CD4-positive, alpha-beta T cell treated with Interleukin-2 at 100 ng/mL for 4 hours (primary cell): ENCODE measurements at regions not wholly inside any gene's neighbourhood (a gene's known extent, or its start where the extent isn't known, plus 50 kb on each side); places are given as distances from the start of the nearest gene placed in this dataset.

Experiments
- DNase-seq: peaks from one replicate; pipeline ENCODE4 v3.0.0-alpha.2; 2020; ENCODE audit warnings: low spot score

DNA sequence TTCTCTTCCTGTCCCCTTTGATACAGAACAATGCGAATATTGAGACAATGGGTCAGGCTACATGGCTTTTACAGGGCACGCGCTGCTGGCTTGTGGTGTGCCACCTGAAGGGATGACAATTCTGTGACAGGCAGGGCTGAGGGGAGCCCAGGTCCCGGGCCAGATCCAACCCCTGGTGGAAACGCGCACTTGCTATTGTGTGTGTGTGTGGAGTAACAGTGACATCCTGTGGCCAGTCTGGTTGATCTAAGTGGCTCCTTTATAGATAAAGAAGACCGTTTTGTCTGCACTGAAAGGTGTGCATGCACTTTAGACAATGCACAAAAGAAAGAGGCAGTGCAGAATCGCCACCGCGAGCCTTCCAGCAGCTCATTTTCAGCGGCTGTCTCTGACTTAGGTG is 273.6 kb downstream of the HRH4 start:
- DNase-seq = no peak

DNA sequence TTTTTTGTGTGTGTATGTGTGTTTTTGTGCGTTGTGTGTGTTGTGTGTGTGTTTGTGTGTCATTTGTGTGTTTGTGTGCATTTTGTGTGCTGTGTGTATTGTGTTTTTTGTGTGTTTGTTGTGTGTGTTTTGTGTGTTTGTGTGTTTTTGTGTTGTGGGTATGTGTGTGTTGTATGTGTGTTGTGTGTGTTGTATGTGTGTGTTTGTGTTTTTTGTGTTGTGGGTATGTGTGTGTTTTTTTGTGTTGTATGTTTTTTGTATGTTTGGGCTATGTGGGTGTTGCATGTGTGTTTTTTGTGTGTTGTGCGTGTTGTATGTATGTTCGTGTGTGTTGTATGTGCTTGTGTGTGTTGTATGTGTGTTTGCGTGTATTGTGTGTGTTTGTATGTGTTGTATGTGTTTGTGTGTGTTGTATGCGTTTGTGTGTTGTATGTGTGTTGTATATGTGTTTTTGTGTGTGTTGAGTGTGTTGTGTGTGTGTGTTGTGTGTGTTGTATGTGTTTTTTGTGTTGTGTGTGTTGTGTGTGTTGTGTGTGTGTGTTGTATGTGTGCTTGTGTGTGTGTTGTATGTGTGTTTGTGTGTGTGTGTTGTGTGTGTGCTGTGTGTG is 275.3 kb downstream of the HRH4 start:
- DNase-seq = no peak

DNA sequence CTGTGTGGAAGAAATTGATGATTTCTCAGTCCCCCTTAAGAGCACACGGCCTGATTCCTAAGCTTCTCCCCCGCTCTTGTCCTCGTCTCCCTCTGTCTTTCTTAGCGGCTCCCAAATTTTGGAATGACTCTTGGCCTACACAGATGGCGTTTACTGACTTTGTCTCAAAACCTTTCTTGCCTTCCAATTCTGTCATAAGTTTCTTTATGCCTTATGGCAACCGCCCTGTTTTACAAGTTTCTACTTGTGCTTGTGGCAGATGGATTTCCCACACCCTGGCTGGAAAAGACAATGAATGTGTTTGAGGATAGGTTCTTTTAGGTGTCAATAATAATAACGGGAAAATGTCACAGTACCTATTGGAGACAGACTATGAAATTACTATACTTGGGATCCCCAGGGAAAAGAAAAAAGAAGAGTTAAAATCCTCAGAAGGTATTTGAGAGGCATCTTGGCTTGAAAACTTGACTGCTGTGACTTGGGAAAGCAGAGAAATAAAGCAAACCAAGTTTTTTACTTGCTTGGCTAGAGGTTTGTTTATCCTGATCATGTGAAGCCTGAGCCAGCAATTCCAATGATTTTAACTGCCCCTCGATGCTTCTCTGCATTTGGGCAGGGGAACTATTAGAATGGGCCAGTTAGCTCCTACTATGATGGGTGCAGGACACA is 276.4 kb downstream of the HRH4 start:
- no peak for DNase-seq

DNA sequence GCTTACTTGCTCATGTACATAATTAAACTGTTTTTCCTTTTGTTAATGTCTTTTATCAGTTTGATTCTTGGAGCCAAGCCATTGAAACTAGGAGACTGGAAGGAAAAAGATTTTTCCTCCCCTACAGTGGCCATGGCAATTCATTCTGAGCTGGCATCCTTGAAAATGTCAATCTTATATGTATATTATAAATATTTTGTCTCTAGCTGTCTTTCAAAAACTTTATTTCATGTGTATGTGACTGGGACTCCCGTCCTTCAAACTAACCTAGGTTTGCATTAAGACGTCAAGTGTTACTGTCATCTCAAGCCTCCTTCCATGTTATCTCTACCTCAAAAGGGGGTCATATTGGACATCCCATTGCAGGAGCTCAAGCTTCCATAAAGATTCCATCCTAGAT is 280.4 kb downstream of the HRH4 start:
- no peak for DNase-seq

DNA sequence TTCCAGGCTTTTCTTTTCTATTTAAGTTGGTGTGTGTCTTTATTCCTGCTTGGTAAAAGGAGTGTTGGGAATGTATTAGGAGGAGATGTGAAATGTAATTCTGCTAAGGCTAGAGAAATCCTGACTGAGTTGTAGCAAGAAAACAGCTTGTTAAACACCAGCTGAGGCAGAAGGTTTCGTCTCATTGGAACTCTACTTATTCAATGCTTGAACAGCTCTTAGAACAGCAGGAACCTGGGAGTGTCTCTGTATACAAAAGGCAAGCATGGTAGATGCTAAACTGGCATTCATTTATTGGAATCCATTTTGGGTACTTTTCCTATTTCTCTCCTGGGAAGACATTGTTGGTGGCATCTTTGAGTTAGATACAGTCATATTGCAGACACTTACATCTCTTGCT is 280.9 kb downstream of the HRH4 start:
- no peak for DNase-seq

DNA sequence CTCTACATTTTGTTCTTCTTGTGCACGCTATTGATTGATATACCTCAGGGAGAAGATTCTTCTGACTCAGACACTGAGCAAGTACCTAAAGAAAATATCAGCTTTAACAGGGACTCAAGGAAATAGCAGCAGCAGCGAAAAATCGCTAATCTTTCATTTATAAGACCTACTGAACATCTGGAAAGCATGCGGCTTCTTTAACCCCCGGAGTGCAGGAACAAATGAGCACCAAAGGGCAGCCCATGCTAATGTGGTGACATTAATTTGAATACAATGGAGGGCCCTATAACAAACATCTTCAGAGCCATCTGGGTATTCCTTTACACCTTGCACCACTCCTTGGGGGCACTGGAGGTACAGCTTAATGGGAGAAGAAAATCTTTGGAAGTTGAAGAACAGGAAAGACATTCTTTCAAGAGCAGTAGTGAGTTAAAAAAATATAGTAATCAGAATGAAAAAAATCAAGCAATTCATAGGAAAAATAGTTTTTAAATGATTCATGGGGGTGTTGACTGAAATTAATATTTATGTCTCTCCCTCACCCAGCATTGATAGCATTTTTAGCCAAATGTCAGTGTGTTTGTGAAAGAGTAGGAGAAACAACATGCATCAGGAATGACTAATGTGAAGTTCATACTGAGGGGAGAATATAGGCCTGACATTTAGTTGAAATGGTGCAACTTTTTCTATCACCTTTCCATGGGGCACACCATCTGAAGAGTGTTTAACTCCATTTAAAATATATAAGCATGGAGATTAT is 281.7 kb downstream of the HRH4 start:
- DNase-seq = no peak

DNA sequence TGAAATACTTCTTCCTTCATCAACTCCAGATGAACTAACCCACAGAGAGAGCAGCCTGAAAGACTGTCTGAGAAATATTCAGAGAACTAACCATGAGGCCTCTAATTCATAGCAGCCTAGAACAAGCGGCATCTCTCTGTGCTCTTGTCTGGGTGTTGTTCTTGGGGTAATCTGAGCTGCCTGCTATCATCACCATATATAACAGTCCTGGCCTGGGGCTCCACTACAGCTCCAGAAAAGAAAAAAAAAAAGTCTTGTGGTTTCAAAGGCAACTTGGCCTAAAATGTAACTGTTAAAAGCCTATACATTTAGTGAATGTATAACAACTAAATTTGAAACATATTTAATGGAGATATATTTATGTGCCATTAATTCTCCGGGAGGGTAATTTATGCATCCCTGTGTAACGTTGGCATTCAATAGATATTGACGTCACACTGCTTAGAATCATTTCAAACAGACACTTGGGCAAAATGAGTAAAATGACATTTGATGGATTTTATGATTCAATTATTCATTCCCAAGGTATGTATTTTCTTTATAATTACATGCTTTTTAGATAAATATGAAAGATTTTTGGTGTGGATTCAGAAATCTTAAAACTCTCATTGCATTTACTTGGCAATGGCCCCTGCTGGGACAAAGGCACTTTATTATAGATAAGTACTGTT is 294.3 kb downstream of the HRH4 start:
- no peak for DNase-seq

DNA sequence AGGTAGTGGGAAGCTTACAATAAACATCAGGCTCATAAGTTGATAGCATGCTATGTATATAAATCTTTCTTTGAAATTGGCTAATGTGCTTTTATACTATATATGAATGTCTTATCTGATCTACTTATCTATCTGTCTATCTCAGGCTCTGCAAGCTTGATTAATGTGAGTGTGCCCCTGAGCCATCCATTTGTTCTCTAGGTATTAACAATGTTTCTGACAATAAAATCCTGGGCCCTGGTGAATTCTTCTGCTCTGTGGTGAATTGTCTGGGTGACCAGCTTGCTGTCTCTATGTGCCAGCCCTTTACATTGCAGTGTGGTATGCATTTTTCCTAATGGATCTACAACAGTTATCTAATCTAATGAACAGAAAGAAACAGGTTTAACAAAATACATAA is 295.9 kb downstream of the HRH4 start:
- DNase-seq = no peak

DNA sequence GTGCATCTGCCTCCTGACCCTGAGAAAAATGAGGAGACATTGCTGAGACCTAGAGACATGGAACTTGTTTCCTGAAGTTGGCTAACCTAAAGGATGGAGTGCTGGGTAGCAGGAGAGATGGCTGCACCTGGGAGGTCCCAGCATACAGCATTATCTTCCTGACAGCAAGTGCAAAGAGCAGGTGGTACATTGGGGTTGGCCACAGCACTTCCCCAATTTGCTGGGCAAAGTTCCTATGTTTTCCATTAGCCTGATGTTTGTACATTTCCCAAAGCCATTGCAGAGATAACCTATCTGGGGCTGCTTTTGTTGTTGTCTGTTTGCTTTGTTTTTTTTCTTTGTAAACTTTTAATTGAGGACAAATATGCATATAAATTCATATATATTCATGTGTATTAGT is 296.7 kb downstream of the HRH4 start:
- no peak for DNase-seq

DNA sequence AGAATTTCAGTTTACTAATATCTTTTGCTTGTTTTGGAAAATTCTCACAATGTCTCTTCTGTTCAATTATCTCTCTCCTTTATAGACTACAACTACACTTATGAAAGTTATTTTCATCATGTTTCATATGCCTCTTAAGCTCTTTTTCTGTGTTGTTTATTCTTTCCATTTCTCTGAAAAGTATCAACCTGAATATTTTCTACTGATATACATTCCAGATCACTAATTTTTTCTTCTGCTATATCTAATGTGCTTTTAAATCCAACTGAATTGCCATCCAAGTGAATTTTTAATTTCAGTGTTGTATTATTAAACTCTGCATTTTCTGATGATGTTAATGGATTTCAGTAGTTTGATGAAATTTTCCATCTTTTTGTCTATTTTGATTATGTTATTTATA is 301.3 kb downstream of the HRH4 start:
- DNase-seq = no peak

DNA sequence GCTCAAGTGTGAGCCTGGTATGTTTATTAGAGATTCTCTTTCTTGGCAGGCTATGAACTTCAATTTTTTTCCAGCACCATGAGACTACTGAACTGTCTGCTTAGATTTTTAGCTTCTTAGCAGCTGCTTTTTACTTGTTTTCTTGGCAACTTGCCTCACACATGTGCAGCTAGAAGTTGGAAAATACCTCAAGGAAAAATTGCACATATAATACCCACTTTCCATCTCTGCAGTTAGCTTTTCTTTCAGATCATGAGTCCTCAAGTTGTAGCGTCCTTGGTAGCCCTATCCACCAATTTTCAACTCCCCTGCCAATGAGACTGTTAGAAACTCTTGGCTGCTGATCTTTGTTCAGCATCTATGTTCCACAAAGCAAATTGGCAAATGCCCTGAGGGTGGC is 302.1 kb downstream of the HRH4 start:
- DNase-seq = no peak

DNA sequence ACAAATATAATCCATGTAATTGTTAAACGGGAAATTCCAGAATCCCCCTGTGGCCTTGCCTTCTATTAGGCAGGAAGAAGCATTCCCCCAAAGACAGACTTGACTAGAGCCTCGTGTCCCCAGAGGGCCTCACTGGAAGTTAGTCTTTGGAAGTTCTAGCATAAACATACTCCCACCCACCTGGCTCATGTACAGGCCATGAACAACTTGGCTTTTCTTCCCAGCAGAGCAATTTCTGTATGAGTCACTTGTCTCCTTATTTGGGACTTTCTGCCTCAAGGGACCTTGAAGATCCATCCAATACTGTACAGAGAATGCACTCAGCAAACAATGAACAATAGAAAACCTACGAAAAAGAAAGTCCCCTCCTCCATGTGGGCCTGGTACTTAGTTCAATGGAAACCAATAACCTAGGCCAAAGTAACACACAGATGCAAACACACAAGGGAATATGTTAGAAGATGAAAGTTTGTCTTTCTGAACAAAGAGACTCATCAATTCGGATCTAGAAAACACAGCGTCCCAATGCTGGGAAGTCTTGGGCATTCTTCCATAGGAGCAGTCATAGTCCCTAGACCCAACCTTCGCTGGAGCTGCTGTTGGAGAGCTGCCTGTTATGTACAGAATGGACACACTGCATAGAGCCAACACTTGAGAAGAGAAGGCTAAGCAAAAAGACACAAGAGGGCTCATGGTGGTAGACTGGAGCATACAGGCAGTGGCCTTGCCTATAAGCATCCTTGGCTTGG is 303.5 kb downstream of the HRH4 start:
- DNase-seq = no peak

DNA sequence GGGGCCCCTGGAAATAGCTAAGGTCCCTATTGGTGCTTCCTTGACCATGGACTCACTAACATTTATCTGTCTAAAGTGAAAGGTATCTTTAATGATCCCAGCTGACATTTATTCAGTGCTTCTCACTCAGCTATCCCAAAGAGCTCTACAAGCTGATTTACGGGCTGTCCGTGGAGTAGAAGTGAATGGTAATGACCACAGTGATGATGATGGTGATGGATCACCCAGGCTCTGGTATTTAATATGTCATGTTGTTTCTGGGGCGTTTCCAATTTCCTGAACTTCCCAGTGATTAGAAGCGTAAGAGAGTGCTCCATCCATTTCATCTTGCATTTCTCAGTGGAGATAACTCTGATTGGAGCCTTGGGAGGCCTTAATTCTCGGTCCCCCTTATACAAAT is 304.3 kb downstream of the HRH4 start:
- DNase-seq = no peak

DNA sequence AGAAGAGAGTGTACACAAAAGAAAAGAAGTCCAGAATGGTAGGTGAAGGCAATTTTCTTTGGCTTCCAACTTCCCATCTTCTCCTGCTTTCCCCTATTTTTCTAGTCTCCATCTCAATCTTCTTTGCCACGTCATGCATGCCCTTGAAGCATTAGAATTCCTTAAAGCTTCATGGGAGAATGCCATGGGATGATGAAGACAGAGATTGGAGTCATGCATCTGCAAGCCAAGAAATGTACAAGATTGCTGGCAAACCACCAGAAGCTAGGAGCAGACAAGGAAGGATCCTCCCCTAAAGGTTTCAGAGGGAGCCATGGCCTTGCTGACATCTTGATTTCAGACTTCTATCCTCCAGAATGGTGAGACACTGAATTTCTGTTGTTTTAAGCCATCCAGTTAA is 305.9 kb downstream of the HRH4 start:
- DNase-seq = no peak

DNA sequence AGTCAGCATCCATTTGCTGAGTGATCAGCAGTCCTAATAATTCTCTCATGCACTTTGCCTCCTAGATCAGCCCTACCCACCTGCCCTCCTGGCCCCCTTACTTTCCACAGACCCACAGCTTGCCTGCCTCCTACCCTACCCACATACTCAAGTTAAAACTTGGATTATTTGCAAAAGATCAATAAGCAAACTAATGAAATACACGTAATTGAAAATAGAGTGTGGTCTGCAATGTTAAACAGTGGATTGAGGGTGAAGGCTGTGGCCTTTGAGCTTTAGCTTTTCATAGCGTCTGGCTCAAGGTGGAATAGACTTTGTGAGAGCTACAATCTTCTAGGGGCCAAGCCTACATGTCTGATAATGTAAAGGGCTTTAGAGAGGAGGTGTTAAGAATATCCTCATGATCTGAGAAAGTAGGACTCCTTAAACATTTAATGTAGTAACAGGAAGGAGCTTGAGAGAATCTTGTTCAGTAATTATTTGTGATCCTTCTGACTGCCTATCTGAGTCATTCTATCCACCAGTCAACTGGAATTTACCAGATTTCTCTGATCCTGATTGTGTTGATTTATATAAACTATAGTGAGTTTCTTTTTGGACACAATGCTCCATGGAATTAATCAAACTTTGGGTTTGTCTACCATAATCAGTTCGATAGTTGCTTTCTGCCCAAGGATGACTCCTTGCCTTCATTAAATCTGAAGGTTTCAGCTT is 310.0 kb downstream of the HRH4 start:
- no peak for DNase-seq

DNA sequence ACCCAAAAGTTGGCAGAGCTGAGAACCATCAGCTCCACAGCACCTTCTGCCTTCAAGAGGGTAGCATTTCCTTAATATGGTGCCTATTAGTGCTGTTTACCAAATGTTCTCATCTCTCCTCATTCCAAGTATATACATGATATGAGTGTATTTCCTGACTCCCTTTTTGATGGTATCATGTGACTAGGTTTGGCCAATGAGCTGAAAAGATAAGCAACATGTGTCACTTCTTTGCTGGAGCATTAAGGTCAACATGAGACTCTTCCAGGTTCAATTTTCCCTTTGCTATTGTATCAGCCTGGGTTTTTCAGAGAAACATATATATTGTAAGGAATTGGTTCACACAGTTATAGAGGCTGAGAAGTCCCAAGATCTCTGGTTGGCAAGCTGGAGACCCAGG is 310.9 kb downstream of the HRH4 start:
- no peak for DNase-seq

DNA sequence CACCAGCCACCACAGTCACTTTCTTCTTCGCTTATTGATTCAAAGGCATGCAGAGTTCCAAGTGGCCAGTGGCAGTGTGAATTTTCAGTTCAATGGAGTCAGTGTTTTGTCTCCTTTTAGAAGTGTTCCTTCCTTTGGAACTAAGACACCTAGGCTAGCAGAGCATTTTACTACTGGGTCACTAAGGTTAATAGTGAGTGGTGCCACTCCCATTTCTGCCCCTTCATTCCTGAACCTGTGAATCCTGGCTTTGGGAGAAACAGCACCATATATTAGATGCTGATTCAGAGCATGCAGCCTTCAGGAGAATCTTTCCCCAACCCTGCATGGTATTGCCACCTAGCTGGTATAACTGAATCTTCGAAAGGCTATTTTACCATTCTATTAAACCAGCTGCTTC is 312.7 kb downstream of the HRH4 start:
- DNase-seq = no peak

DNA sequence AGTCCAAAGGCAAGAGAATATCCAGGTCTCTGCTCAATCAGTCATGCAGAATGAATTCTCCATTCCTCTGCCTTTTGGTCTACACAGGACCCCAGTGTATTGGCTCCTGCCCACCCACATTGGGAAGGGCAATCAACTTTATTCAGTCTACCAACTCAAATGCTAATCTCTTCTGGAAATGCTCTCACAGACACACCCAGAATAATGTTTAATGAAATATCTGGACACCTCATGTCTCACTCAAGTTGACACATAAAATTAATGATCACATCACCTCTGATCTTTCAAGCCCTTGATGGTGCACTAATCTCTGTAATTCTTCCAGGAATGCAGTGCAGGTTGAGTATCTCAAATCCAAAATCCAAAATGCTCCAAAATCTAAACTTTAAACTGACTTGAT is 315.6 kb downstream of the HRH4 start:
- DNase-seq = no peak

DNA sequence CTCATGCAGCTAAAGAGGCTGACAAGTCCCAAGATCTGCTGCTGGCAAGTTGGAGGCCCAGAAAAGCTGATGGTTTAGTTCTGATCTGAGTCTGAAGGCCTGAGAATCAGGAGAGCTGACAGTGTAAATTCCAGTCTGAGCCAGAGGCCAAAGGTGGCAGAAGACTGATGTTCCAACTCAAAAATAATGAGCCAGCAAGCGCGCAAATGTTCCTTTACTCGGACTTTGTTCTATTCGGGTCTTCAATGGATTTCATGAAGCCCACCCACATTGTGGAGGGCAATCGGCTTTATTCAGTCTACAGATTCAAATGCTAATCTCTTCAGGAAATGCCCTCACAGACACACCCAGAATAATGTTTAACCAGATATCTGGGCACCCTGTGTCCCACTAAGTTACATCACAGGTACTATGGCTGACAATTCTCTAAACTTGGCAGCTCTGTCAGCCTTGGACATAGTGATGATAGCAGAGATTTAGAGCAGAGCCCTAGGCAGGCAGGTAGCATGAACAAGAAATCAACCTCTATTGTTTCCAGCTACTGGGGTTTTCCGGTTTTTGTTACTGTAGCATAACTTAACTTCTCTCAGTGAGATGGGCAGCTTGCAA is 318.5 kb downstream of the HRH4 start:
- DNase-seq = no peak

DNA sequence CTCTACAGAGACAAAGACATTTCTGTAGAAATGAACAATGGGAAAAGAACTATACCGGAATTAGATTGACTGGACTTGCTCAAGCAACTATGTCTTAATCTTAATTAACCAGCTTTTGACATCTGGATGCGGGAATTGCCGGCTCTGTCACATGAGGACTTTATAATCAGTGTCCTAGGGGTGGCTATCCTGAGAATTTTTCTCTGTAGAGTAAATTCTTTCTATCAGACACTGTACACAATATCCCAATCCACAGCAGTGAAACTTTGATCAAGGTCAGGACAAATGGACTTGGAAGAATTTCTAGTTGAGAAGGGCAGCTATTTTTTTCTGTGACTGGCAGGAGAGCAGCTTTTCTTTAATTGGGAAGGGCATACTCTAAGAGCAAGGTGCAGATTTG is 322.1 kb downstream of the HRH4 start:
- DNase-seq = no peak

DNA sequence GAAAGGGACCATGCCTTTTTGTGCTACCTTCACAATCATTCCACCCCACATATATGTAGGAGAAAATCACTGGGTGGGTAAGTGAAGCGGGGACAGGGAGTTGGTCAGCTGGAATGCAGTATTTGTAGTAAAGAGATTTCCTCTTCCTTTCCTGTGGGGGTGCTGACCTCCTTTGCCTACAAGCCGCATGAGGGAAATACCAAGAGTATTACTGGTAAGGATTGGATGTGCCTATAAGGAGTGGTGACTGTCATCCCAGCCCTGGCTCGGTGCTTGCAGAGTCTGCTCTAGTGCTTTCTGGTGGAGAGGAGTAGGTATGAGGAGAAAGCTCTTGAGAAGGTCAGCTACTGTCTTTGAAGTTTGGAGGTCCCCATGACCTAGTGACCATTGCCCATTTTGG is 324.6 kb downstream of the HRH4 start:
- no peak for DNase-seq
